ENCODE measurements at regions not wholly inside any gene's neighbourhood (a gene's known extent, or its start where the extent isn't known, plus 50 kb on each side); places are given as distances from the start of the nearest gene placed in this dataset.

DNA sequence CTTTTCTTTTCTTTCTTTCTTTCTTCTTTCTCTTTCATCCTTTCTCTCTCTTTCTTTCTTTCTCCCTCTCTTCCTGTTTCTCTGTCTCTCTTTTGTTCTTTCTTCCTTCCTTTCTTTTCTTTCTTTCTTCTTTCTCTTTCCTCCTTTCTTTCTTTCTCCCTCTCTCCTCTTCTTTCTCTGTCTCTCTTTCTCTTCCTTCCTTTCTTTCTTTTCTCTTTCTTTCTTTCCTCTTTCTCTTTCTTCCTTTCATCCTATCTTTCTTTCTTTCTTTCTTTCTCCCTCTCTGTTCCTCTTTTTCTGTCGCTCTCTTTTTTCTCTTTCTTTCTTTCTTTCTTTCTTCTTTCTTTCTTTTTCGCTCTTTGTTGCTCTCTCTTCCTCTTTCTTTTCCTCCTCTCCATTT lies 1149.2 kb upstream of the AUTS2 start:
- no peaks in the 10 kb centered on the region for H3K4me1 Mint-ChIP-seq (ENCODE audit: low read depth)
- H3K4me3 Mint-ChIP-seq: no peak overlapping the region
- H3K27ac Mint-ChIP-seq: no peak overlapping the region
- peaks cover 18% of the 10 kb centered on the region in 2 donors for H3K9me3 Mint-ChIP-seq
- H3K36me3 Mint-ChIP-seq (ENCODE audit: insufficient read depth in 2 of 2): peaks cover 4 to 5% of the 10 kb centered on the region in 2 donors
- H3K27me3 Mint-ChIP-seq (ENCODE audit: low read depth): no peaks in the 10 kb centered on the region
- no peak for DNase-seq
- ATAC-seq (replicated peaks in 1 of 2): no peak

DNA sequence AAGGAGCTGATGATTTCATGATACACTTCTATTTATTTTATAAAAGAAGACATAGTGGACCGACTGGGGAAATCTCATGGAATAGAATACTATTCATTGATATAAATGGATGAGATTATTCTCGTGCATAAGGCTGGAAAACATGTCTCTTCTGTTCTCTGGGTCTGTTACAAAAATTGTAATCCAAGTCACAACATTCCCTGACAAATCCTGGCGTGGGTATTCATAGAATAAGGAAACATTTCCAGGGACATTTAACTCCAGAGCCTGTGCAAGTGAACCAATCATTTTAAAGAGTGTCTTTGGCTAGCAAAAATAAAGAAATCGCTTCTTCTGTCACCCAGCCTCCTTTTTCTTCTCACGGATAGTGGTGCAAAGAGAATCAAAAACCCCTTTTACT lies 1148.5 kb upstream of the AUTS2 start:
- no peak for DNase-seq

DNA sequence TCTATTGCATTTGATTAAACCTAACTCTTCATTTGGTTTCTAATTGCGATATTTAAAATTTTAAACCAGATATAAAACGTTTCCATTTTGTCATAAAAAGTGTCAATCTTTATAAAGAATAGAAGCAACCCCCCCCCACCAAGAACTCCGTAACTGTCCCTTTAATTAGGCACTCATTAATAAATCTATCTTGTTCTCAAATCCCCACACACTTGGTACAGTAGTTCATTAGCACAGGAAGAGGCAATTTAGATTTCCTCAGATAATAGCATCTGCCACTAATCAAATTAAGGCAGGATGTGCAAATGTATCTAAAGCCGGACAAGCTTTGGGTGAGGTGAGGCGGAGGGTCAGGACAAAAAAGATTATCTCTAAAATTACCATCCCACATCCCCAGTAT lies 1143.3 kb upstream of the AUTS2 start:
- H3K9me3 Mint-ChIP-seq: peaks cover 21 to 22% of the 10 kb centered on the region in 2 donors
- H3K4me3 Mint-ChIP-seq: no peak overlapping the region
- no peaks in the 10 kb centered on the region for H3K4me1 Mint-ChIP-seq (ENCODE audit: low read depth)
- no peak for DNase-seq
- H3K36me3 Mint-ChIP-seq (ENCODE audit: insufficient read depth in 2 of 2): peaks cover 13 to 15% of the 10 kb centered on the region in 2 donors
- H3K27me3 Mint-ChIP-seq (ENCODE audit: low read depth): no peaks in the 10 kb centered on the region
- H3K27ac Mint-ChIP-seq: no peak overlapping the region
- no peak for ATAC-seq (replicated peaks in 1 of 2)

More for the DNA sequence above, 1148.5 kb upstream of the AUTS2 start:
- Mint-ChIP-seq H3K4me1 (ENCODE audit: low read depth) (no peaks in the 10 kb centered on the region), H3K4me3 (no peak overlapping the region), H3K27ac (no peak overlapping the region), H3K36me3 (ENCODE audit: insufficient read depth in 2 of 2) (peaks cover 4 to 5% of the 10 kb centered on the region in 2 donors), H3K9me3 (peaks cover 17 to 18% of the 10 kb centered on the region in 2 donors), H3K27me3 (ENCODE audit: low read depth) (no peaks in the 10 kb centered on the region)
- ATAC-seq (replicated peaks in 1 of 2): no peak

DNA sequence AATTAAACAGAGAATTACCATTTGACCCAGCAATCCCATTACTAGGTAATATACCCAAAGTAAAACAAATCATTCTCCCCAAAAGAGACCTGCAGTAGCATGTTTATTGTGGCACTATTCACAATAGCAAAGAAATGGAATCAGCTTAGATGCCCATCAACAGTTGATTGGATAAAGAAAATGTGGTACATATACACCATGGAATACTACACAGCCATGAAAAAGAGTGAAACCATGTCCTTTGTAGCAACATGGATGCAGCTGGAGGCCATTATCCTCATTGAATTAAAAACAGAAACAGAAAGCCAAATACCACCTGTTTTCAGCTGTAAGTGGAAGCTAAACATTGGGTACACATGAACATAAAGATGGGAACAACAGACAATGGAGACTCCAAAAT lies 1141.8 kb upstream of the AUTS2 start:
- DNase-seq: no peak
- no peak overlapping the region for H3K27ac Mint-ChIP-seq
- no peak for ATAC-seq (replicated peaks in 1 of 2)
- no peaks in the 10 kb centered on the region for H3K4me1 Mint-ChIP-seq (ENCODE audit: low read depth)
- peaks cover 13 to 15% of the 10 kb centered on the region in 2 donors for H3K36me3 Mint-ChIP-seq (ENCODE audit: insufficient read depth in 2 of 2)
- no peaks in the 10 kb centered on the region for H3K27me3 Mint-ChIP-seq (ENCODE audit: low read depth)
- peaks cover 21 to 22% of the 10 kb centered on the region in 2 donors for H3K9me3 Mint-ChIP-seq
- no peak overlapping the region for H3K4me3 Mint-ChIP-seq

DNA sequence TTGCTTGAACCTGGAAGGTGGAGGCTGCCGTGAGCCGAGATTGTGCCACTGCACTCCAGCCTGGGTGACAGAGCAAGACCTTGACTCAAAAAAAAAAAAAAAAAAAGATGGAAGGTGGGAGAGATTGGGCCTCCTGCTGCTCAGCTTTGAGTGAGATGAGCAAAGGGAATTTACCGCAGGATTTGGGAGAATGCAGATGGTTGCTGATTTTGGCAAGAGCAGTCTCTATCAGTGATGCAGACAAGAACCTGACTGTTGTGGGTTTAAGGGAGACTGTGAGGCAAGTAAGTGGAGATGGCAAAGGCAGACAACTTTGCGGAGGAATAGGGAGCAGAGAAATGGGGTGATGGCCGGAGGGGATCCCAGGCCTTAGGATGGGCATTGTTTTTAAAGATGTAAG lies 1140.8 kb upstream of the AUTS2 start:
- peaks cover 13 to 15% of the 10 kb centered on the region in 2 donors for H3K36me3 Mint-ChIP-seq (ENCODE audit: insufficient read depth in 2 of 2)
- no peaks in the 10 kb centered on the region for H3K4me1 Mint-ChIP-seq (ENCODE audit: low read depth)
- DNase-seq (no peak), ATAC-seq (replicated peaks in 1 of 2) (no peak)
- peaks cover 21 to 25% of the 10 kb centered on the region in 2 donors for H3K9me3 Mint-ChIP-seq
- H3K27me3 Mint-ChIP-seq (ENCODE audit: low read depth): no peaks in the 10 kb centered on the region
- no peak overlapping the region for H3K4me3 Mint-ChIP-seq
- no peak overlapping the region for H3K27ac Mint-ChIP-seq

DNA sequence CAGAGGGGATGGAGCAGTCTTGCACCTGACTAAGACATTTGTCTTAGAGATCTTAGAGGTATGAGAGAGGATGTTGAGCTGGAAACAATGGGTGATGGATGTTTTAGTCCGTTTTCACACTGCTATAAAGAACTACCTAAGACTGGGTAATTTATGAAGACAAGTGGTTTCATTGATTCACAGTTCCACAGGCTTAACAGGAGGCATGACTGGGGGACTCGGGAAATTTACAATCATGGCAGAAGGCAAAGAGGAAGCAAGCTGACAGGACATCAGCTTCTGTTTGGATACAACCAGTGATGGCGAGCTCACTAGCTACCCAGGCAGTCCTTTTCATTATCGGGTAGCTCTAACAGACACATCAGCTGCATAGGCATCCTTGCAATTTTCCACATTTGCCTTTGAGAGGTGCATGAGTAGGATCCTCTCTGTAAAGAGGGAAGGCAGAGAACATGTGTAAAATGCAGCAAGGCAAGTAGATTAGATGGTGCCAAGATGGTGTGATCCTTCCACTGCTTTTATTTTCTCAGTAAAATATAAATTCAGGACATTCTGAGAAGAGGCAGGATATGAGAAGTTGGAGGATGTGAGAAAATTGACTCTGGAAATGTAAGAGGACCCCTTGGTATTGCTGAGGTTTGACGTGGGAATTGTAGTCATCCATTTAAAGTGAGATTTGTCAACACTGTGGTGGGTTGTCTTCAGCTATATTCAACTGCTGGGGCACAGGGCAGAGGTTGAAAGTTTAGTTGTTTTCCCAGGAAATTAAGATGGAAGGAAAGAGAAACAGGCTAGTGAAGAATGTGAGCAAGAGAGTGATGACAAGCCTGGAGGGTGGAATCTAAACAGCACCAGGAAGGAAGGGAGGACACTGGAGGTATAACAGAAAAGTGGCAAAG lies 1140.0 kb upstream of the AUTS2 start:
- H3K4me3 Mint-ChIP-seq: no peak overlapping the region
- ATAC-seq (replicated peaks in 1 of 2): no peak
- H3K27ac Mint-ChIP-seq: no peak overlapping the region
- H3K9me3 Mint-ChIP-seq: peaks cover 18 to 21% of the 10 kb centered on the region in 2 donors
- DNase-seq: no peak
- peaks cover 13% of the 10 kb centered on the region in 2 donors for H3K36me3 Mint-ChIP-seq (ENCODE audit: insufficient read depth in 2 of 2)
- no peaks in the 10 kb centered on the region for H3K27me3 Mint-ChIP-seq (ENCODE audit: low read depth)
- no peaks in the 10 kb centered on the region for H3K4me1 Mint-ChIP-seq (ENCODE audit: low read depth)

DNA sequence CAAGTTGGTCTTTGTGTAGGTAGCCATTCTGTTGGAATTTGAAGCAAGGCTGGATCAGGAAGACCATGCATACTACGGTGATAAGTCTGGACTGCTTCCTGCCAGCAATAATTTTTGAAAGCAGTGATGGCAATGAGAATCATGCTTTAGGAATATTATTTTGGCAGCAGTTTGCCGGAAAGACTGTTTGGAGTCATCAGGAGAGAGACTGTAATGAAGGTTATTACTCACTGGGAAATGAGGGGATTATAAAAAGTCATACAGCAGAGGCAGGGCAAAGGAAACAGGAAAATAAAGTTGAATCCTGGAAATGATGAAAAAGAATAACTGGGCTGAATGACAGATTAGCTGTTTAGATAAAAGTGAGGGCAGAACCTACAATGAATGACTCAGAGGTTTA lies 1136.8 kb upstream of the AUTS2 start:
- no peak for DNase-seq
- Mint-ChIP-seq H3K4me3 (no peak overlapping the region), H3K27me3 (ENCODE audit: low read depth) (no peaks in the 10 kb centered on the region), H3K9me3 (peaks cover 16 to 20% of the 10 kb centered on the region in 2 donors), H3K4me1 (ENCODE audit: low read depth) (no peaks in the 10 kb centered on the region), H3K36me3 (ENCODE audit: insufficient read depth in 2 of 2) (peaks cover 11 to 13% of the 10 kb centered on the region in 2 donors), H3K27ac (no peak overlapping the region)
- ATAC-seq (replicated peaks in 1 of 2): no peak

DNA sequence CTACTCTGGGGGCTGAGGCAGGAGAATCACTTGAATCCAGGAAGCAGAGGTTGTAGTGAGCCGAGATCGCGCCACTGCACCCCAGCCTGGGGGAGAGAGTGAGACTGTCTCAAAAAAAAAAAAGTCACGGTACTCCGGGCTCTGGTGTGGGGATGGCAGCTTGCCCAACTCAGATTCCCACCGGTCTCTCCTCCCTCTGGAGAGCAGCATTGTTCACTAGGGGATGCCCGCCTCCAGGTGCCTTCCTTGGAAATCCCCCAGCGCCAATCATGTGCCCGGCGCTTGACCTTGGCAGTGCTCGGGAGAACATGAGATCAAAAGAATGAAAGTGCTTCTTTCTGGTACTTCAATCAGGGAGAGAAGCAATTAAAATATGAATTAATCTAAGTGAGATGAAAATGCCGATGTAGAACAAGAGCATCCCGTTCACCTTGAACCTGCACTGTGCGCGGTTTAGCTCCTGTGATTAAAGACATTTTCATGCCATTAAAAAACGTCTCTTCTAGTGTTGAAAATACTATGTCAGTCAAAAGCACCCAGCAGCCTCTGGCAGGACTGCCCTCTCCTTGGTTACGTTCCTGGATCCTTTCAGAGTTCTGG lies 1127.3 kb upstream of the AUTS2 start:
- Mint-ChIP-seq H3K27me3 (ENCODE audit: low read depth) (no peaks in the 10 kb centered on the region), H3K9me3 (peaks cover 14 to 17% of the 10 kb centered on the region in 2 donors), H3K4me1 (ENCODE audit: low read depth) (no peaks in the 10 kb centered on the region), H3K27ac (no peak overlapping the region), H3K36me3 (ENCODE audit: insufficient read depth in 2 of 2) (peaks cover 0 to 2% of the 10 kb centered on the region in 2 donors), H3K4me3 (no peak overlapping the region)
- ATAC-seq (replicated peaks in 1 of 2): no peak
- no peak for DNase-seq

DNA sequence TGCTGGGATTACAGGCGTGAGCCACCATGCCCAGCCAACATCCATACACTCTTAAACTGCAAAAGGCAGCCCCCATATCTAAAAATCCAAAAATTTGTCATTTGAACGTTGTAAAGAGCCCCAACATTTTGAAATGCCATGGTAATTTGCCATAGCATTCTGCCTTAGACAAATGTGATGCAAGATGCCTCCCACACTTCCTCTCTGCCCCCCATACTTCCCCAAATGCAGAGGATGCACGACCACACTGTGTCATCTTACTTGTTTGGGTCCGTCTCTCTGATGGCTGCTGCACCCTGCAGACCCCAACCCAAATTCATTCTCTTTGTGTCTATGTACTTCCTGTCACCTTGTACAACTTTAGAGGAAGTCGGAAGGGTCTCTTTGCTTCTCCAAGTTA lies 1125.6 kb upstream of the AUTS2 start:
- H3K27ac Mint-ChIP-seq: no peak overlapping the region
- no peak overlapping the region for H3K4me3 Mint-ChIP-seq
- peaks cover 0 to 1% of the 10 kb centered on the region in 2 donors for H3K36me3 Mint-ChIP-seq (ENCODE audit: insufficient read depth in 2 of 2)
- H3K27me3 Mint-ChIP-seq (ENCODE audit: low read depth): no peaks in the 10 kb centered on the region
- H3K9me3 Mint-ChIP-seq: peaks cover 11 to 14% of the 10 kb centered on the region in 2 donors
- ATAC-seq (replicated peaks in 1 of 2) (no peak), DNase-seq (no peak)
- no peaks in the 10 kb centered on the region for H3K4me1 Mint-ChIP-seq (ENCODE audit: low read depth)

DNA sequence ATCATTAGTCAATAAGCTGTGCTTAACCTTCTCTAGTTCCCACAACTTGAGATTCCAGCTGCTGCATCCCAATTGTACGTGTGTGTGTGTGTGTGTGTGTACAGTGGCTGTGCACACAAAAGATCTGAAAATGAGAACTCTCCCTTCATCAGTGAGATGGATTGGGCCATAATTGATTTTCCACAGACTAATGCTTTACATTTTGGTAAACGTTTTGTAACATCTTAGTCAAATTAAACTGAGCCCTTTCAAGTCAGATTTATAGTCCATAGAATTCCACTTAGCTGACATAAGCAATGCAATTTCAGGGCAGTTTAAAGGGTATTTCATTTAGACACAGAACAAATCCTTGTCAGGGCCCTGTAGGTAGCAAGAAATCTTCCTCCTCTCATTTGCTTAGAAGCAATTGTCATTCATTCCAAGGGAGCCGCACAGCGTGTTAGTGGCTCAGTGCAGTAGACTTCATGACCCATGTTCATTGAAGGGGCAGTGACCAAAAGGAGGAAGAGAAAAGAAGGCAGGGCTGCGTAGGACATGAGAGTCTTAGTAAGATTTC lies 1123.5 kb upstream of the AUTS2 start:
- DNase-seq (no peak), ATAC-seq (replicated peaks in 1 of 2) (no peak)
- Mint-ChIP-seq H3K27ac (no peak overlapping the region), H3K4me3 (no peak overlapping the region), H3K9me3 (peaks cover 4 to 7% of the 10 kb centered on the region in 2 donors), H3K27me3 (ENCODE audit: low read depth) (no peaks in the 10 kb centered on the region), H3K4me1 (ENCODE audit: low read depth) (no peaks in the 10 kb centered on the region), H3K36me3 (ENCODE audit: insufficient read depth in 2 of 2) (peaks cover 0 to 1% of the 10 kb centered on the region in 2 donors)

DNA sequence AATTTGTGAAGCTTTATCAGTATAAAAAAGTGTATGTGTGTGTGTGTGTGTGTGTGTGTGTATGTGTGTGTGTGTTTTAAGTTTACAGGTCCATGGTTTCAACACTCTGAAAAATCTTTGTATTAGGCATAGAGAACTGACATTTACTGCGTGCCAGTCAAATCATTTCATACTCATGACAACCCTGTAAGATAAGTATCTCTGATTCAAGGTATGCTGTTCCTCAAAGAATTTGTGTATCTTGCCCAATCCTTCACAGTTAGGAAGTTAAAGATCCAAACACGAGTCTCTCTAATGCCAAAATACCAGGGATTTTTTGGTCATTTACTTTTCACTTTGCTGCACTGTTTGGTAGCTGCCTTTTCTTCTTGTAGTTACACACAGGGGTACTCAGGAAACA lies 1121.3 kb upstream of the AUTS2 start:
- no peaks in the 10 kb centered on the region for H3K27me3 Mint-ChIP-seq (ENCODE audit: low read depth)
- H3K4me3 Mint-ChIP-seq: no peak overlapping the region
- no peaks in the 10 kb centered on the region for H3K4me1 Mint-ChIP-seq (ENCODE audit: low read depth)
- DNase-seq (no peak), ATAC-seq (replicated peaks in 1 of 2) (no peak)
- peaks cover 0 to 1% of the 10 kb centered on the region in 2 donors for H3K36me3 Mint-ChIP-seq (ENCODE audit: insufficient read depth in 2 of 2)
- peaks cover 4 to 12% of the 10 kb centered on the region in 2 donors for H3K9me3 Mint-ChIP-seq
- H3K27ac Mint-ChIP-seq: no peak overlapping the region

DNA sequence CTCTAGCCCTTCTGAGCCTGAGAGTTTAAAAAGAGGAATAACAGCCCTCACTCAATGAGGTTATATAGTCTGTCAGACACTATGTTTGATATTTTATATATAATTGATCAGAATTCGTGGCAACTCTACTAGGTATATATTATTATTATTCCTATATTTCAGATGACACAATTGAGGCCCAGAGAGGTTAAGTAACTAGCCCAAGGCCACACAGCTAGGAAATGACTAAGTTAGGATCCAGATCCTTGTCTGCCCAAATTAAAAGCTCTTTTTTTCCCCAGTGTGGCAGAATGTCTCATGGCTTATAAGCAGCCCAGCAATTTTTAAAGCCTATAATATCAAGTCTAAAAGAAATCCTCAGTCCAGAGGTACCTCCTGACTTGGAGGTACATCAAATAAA lies 1119.9 kb upstream of the AUTS2 start:
- H3K4me3 Mint-ChIP-seq: no peak overlapping the region
- H3K36me3 Mint-ChIP-seq (ENCODE audit: insufficient read depth in 2 of 2): no peaks in the 10 kb centered on the region
- ATAC-seq (replicated peaks in 1 of 2) (no peak), DNase-seq (no peak)
- H3K4me1 Mint-ChIP-seq (ENCODE audit: low read depth): no peaks in the 10 kb centered on the region
- H3K27me3 Mint-ChIP-seq (ENCODE audit: low read depth): no peaks in the 10 kb centered on the region
- H3K27ac Mint-ChIP-seq: no peak overlapping the region
- H3K9me3 Mint-ChIP-seq: peaks cover 2 to 13% of the 10 kb centered on the region in 2 donors

DNA sequence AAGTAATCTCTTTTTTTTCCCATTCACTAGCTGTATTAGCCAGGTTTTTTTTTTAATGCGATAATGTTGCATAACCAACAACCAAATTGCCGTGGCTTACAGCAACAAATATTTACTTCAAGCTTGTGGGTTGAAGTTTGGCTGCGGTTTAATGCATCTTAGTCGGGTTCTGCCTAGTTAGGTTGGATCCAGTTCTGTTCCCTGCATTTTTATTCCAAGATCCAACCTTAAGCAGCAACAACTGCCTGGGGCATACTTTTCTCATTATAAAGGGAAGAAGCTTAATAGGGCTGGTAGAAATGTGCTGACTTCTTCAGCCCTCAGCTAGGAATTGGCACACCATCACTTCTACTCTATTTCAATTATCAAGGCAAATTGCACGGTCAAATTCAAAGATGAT lies 1115.5 kb upstream of the AUTS2 start:
- Mint-ChIP-seq H3K27ac (no peak overlapping the region), H3K27me3 (ENCODE audit: low read depth) (no peaks in the 10 kb centered on the region), H3K4me3 (no peak overlapping the region), H3K9me3 (peaks cover 3 to 11% of the 10 kb centered on the region in 2 donors), H3K4me1 (ENCODE audit: low read depth) (no peaks in the 10 kb centered on the region), H3K36me3 (ENCODE audit: insufficient read depth in 2 of 2) (peaks cover 1 to 4% of the 10 kb centered on the region in 2 donors)
- DNase-seq (no peak), ATAC-seq (replicated peaks in 1 of 2) (no peak)

Data from activated T-cell treated with anti-CD3 and anti-CD28 coated beads, Interleukin-2, amount 50 U/mL, for 72 hours (primary cell).